IPS-NIHi7 (cell line): ENCODE measurements at regions not wholly inside any gene's neighbourhood (a gene's known extent, or its start where the extent isn't known, plus 50 kb on each side); places are given as distances from the start of the nearest gene placed in this dataset.
A peak's percentile ranks its signal among the peaks of the same experiment; 100 is the strongest.
"Not testable (repeated sequence)": the region's sequence is repeated elsewhere in the genome, so short reads cannot be mapped to it uniquely, and the experiment has no call there.

Source experiments
- DNase-seq: peaks from one replicate; pipeline ENCODE4 v3.0.0; 2012; ENCODE audit warnings: mixed read lengths; ENCODE audit errors: extremely low spot score

DNA sequence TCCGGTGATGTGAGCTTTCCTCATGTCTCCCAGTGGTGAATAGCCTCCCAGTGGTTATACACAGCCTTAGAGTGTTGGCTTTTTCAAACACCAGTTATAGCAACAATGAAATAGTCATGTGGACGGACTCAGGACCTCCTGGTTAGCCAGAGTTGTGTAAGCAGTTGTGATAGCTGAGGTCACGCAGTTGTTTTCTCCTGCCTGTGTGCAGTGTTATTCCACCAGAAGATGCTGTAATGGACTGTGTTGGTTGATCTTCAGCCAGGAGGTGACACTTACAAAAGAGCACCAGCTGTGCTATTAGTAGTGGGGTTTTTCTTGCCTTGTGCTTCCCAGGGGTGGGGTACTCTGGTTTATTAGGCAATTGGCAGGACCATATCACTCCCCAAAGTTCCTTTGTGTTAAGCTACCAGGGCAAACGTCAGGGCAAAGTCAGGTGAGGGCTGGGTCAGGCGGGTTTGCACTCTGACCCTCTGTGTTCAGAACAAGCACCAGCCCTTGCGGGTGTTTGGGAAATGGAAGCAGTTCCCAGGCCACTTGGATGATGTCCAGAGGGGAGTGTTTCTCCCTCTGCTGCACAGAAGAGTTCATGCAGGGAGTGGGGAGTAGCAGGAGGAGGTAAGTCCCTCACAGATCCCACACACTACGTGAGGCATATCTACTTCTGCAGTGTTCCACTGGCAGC lies 252.6 kb downstream of the TMEM47 start:
- no peak for DNase-seq

DNA sequence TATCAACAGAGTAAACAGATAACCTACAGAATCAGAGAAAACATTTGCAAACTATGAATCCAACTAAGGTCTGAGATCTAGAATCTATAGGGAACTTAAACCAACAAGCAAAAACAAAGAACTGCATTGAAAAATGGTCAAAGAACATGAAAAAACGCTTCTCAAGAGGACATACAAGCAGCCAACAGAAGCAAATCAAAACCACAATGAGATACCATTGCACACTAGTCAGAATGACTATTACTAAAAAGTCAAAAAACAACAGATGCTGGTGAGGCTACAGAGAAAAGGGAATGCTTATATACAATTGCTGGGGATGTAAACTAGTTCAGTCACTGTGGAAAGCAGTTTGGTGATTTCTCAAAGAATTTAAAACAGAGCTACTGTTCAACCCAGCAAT lies 255.7 kb downstream of the TMEM47 start:
- DNase-seq: no peak

DNA sequence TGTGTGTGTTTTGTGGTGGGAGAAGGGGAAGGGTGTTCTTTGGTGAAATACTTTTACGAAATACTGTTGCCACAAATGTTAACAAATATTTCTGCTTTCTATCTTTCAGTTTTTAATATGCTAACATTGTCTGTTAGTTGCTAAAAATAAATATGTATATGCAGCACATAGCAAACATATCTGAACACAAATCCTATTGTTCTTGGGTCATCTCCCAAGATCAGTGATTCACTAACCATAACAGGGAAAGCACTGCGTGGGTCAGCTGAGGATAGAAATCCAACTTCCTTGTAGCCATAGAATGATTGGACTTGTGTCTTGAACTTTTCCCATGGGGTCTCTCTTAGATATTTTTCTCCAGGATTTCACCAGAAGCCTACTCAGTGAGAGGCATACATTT lies 250.3 kb upstream of the FAM47A start:
- DNase-seq: no peak

DNA sequence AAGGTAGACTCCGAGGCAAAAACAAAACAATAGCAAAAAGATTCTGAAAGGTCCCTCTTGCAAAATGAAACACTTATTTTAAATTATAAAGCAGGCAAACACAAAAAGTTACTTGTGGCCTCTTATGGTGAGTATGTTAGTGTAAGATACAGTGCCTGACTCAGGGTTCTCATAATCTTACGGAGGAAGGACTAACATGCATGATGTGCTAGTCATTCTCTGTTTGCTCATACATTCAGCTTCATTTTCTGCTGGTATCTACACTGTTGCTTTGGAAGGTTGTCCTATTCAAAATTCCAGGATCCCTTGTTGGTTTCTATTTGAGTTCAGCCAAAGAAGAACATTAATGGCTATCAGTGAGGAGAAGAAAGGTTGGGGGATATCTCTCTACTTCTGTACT lies 249.1 kb upstream of the FAM47A start:
- no peak for DNase-seq

GRCh38 chrX:34379891-34380290 lies 247.8 kb upstream of the FAM47A start:
- DNase-seq: no peak

DNA sequence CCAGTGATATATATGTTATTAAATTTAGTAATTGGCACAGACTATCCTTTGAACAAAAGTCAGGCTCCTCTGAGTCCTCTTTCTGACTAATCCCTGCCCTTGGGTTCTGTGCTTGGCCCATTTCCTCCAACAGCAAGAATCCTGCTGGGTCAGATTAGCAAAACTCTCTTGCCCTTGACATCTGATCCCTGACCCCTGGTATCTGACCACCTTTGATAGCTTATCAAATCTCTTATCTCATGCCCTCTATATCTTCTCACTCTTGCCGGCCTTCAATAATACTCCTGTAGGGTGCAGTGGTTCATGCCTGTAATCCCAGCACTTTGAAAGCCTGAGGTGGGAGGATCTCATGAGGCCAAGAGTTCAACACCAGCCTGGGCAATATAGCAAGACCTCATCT lies 245.5 kb upstream of the FAM47A start:
- DNase-seq: no peak

DNA sequence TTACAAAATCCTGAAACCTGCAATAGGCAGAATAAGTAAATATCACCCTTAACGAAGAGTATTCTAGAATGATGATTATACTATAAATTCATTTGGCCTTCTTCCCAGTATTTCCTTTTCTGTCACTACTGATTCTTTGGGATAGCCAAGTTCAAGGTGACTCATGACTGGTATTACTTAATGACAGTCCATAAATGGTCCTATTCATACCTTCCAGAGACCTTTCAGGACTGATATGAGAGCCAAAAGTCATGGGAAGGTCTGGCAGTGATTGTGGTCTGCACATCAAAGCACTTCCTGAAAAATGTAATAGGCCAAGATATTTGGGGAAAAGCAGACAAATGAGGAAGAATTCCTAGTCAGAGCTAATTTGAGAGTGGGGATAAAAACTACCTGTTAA lies 239.6 kb upstream of the FAM47A start:
- no peak for DNase-seq

- peak; percentile 34 for DNase-seq
These were observed 233.4 kb upstream of the FAM47A start for GRCh38 chrX:34365471-34365870.

GRCh38 chrX:34350561-34351335 lies 218.6 kb upstream of the FAM47A start:
- no peak for DNase-seq

GRCh38 chrX:34343001-34343400 lies 210.9 kb upstream of the FAM47A start:
- DNase-seq: no peak

DNA sequence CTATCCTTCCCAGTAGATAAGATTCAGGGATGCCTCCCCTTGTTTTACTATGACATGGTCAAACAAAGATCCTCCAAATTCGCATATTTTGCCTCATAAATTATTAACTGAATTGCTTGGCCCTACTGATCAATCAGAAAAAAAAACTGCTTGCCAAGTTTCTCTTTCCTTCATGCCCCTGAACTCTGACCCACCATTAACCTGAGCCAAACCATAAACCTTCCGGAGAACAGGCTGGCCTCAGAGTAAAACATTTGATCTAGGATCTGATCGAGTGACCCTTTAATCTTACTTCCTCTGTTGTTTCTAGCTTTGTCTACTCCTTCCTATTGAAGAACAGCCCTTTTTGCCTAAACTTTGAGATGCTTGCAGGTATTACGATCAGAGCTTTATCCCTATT lies 209.7 kb upstream of the FAM47A start:
- DNase-seq: no peak

DNA sequence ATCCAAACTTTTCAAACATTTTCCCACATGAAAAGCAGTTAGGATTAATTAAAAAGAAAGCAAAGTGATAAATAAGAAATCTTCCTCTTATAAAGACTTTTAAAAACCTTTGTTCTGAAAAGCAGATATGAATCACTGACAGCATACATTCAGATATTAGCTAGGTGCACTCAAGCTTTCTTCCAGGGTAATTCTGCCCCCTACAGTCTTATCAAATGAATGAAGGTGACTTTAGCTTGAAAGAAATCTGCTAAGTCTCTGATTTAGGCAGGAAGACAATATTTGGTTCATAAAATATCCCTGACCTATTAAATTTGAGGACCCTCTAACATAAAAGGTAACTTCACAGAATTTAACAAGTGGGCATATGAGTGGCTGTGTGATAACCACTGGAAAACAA lies 209.1 kb upstream of the FAM47A start:
- peak; percentile 21 for DNase-seq

DNA sequence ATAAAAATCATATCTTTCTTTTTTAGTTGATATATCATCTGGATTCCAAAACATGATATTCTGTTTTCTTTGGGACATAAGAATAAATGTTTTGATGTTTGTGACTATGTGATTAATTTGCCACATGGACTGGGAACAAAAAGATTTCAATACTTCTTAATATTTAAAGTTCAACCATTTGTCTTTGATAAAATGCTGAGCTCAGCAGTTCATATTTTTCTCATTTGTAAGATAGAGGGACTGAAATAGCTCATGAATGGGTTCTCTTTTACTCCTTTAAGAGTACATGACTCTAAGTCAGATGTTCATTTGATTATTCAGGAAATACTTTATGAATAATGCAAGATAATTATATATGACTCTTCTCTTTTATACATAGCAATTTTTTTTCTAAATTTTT lies 205.9 kb upstream of the FAM47A start:
- DNase-seq: no peak

DNA sequence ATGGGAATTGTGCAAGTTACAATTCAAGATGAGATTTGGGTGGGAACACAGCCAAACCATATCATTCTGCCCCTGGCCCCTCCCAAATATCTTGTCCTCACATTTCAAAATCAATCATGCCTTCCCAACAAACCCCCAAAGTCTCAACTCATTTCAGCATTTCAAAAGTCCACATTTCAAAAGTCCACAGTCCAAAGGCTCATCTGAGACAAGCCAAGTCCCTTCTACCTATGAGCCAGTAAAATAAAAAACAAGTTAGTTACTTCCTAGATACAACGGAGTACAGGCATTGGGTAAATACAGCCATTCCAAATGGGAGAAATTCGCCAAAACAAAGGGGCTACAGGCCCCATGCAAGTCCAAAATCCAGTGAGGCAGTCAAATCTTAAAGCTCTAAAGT lies 203.3 kb upstream of the FAM47A start:
- DNase-seq: not testable (repeated sequence)

DNA sequence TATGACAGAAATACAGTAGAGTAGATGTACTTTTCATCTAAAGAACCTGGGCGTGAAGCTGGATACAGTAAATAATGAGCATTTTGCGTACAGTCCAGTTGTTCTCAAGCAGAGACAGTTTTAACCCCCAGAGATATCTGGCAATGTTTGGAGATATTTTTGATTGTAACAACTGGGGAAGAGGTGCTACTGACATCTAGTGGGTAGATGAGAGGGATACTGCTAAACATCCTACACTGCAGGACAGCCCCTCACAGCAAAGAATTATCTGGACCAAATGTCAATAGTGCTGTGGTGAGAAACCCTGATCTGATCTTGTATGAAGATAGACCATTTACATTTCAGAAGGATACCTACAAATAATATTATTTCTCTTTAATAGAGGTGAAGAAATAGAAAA lies 200.2 kb upstream of the FAM47A start:
- DNase-seq: peak; percentile 14

GRCh38 chrX:34325460-34325859 lies 193.3 kb upstream of the FAM47A start:
- DNase-seq: no peak

DNA sequence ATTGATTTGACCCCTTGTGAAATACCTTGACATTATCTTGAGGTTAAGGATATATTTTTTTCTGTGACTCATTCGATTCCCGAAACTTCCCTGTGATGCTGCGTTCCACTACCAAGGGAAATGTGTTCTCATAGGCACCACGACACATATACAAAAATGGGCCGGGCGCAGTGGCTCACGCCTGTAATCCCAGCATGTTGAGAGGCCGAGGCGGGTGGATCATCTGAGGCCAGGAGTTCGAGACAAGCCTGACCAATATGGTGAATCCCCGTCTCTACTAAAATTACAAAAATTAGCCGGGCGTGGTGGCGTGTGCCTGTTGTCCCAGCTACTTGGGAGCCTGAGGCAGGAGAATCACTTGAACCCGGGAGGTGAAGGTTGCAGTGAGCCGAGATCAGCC lies 188.3 kb upstream of the FAM47A start:
- not testable (repeated sequence) for DNase-seq

- peak; percentile 41 for DNase-seq
These were observed 168.8 kb upstream of the FAM47A start for GRCh38 chrX:34300871-34301270.

GRCh38 chrX:34299451-34299967 lies 167.4 kb upstream of the FAM47A start:
- no peak for DNase-seq

GRCh38 chrX:34294665-34295064 lies 162.6 kb upstream of the FAM47A start:
- DNase-seq: no peak

GRCh38 chrX:34288782-34289181 lies 156.7 kb upstream of the FAM47A start:
- DNase-seq: no peak

GRCh38 chrX:34279866-34280560 lies 147.9 kb upstream of the FAM47A start:
- DNase-seq: no peak

- no peak for DNase-seq
These were observed 143.6 kb upstream of the FAM47A start for GRCh38 chrX:34275699-34276098.
